Loucy (cell line): ENCODE measurements at regions not wholly inside any gene's neighbourhood (a gene's known extent, or its start where the extent isn't known, plus 50 kb on each side); places are given as distances from the start of the nearest gene placed in this dataset.

ENCODE experiments used
- CTCF ChIP-seq: fragments of 200-600 bp; sonication (generic); conservative IDR thresholded peaks from 2 replicates; pipeline ENCODE4 v1.5.1; 2014; ENCODE audit warnings: mild to moderate bottlenecking, antibody characterized with exemption, low read length
- EZH2phosphoT487 ChIP-seq: fragments of 200-600 bp; IDR thresholded peaks from 2 replicates; pipeline ENCODE4 v1.6.1; 2018; ENCODE audit warnings: antibody characterized with exemption, mild to moderate bottlenecking, moderate library complexity, borderline replicate concordance

- TF ChIP-seq CTCF (no peak), EZH2phosphoT487 (no peak)
Observed at GRCh38 chr6:120903836-120904235, 430.4 kb downstream of the TBC1D32 start.
